ENCODE measurements at regions not wholly inside any gene's neighbourhood (a gene's known extent, or its start where the extent isn't known, plus 50 kb on each side); places are given as distances from the start of the nearest gene placed in this dataset.

GRCh38 chr2:71923143-71923525 lies 224.5 kb downstream of the CYP26B1 start:
- TF ChIP-seq EZH2 (IDR thresholded peaks at IDR 0.05; ENCODE audit: borderline replicate concordance) = no peak
- TF ChIP-seq CTCF (IDR thresholded peaks at IDR 0.05; ENCODE audit: poor library complexity) = no peak
- TF ChIP-seq EZH2phosphoT487 (IDR thresholded peaks at IDR 0.05; ENCODE audit: low read depth, severe bottlenecking, unreplicated experiment) = no peak

Data from hepatocyte (in vitro differentiated cells).